Prostate gland (tissue), 2 donors: ENCODE measurements at regions not wholly inside any gene's neighbourhood (a gene's known extent, or its start where the extent isn't known, plus 50 kb on each side); places are given as distances from the start of the nearest gene placed in this dataset.

Experiments
- CTCF ChIP-seq, 4 experiments: fragments of 200-600 bp in 2 of 4; fragments of 450-650 bp in 2 of 4; sonication (generic) in 2 of 4; IDR thresholded peaks; 1 replicate in 3 of 4; 2 replicates in 1 of 4; pipeline ENCODE4 v1.5.1; 2016 to 2019; ENCODE audit warnings: antibody characterized with exemption in 4 of 4, mild to moderate bottlenecking in 2 of 4, moderate library complexity in 2 of 4
- POLR2A ChIP-seq: fragments of 450-650 bp; IDR thresholded peaks from one replicate; pipeline ENCODE4 v1.6.1; 2016; ENCODE audit warnings: antibody characterized with exemption, mild to moderate bottlenecking

- TF ChIP-seq CTCF (IDR thresholded peaks at IDR 0.05) (no peak), POLR2A (no peak)
Observed at GRCh38 chr2:66814916-66815315, 380.0 kb downstream of the MEIS1 start.
